Transverse colon (tissue), 3 donors: ENCODE measurements at regions not wholly inside any gene's neighbourhood (a gene's known extent, or its start where the extent isn't known, plus 50 kb on each side); places are given as distances from the start of the nearest gene placed in this dataset.

ENCODE experiments used
- EP300 ChIP-seq: sonication (generic); formaldehyde crosslinking; IDR thresholded peaks from one replicate; pipeline ENCODE4 v1.6.1; 2017; ENCODE audit warnings: antibody characterized with exemption, low read depth
- POLR2A ChIP-seq: fragments of 450-650 bp; IDR thresholded peaks from one replicate; pipeline ENCODE4 v1.6.1; 2016; ENCODE audit warnings: antibody characterized with exemption, mild to moderate bottlenecking, moderate library complexity
- TF ChIP-seq, protein P1 (sequence below), 5 experiments: fragments of 200-600 bp in 3 of 5; fragments of 450-650 bp in 2 of 5; sonication (generic) in 3 of 5; IDR thresholded peaks; 1 replicate in 2 of 5; 2 replicates in 3 of 5; pipeline ENCODE4 v1.5.1; 2016 to 2017; ENCODE audit warnings: antibody characterized with exemption in 5 of 5, inconsistent platforms in 3 of 5, mild to moderate bottlenecking in 2 of 5, moderate library complexity in 1 of 5

DNA sequence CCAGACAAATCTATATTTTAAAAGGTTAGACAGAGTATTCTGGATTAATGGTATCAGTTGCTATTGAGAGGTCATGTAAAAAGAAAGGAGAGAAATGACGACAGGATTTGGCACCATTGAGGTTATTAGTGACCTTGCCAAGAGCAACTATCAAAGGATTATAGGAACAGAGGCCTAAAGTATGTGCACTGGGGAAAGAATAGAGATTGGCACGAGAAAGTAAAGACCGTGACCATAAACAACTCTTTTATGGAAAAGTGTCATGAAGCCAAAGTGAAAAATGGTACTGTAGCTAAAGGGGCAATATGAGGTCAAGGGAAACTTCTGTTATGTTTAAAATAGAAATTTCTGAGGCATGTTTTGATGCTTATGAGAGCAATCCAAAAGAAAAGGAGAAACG lies 115.2 kb upstream of the KIF2B start:
- no peak for TF ChIP-seq EP300
- TF ChIP-seq, protein P1, sequence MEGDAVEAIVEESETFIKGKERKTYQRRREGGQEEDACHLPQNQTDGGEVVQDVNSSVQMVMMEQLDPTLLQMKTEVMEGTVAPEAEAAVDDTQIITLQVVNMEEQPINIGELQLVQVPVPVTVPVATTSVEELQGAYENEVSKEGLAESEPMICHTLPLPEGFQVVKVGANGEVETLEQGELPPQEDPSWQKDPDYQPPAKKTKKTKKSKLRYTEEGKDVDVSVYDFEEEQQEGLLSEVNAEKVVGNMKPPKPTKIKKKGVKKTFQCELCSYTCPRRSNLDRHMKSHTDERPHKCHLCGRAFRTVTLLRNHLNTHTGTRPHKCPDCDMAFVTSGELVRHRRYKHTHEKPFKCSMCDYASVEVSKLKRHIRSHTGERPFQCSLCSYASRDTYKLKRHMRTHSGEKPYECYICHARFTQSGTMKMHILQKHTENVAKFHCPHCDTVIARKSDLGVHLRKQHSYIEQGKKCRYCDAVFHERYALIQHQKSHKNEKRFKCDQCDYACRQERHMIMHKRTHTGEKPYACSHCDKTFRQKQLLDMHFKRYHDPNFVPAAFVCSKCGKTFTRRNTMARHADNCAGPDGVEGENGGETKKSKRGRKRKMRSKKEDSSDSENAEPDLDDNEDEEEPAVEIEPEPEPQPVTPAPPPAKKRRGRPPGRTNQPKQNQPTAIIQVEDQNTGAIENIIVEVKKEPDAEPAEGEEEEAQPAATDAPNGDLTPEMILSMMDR (IDR thresholded peaks at IDR 0.05): no peak
- no peak for TF ChIP-seq POLR2A
